PC-9 (cell line): ENCODE measurements at regions not wholly inside any gene's neighbourhood (a gene's known extent, or its start where the extent isn't known, plus 50 kb on each side); places are given as distances from the start of the nearest gene placed in this dataset.
"Not testable (repeated sequence)": the region's sequence is repeated elsewhere in the genome, so short reads cannot be mapped to it uniquely, and the experiment has no call there.

Experiments
- BruUV-seq: library from RNA; stranded (reverse); fragments of 400-500 nt; replicated peaks from 2 replicates; lab custom pipeline; 2021; lab: Mats Ljungman, UMichigan
- CTCF ChIA-PET: fragments of 300-600 bp; sonication (Branson Sonifier 250); formaldehyde crosslinking; loops from one replicate; lab custom pipeline; 2022; ENCODE audit warnings: antibody characterized with exemption; lab: Charles Lee
- POLR2A ChIA-PET: fragments of 300-600 bp; sonication (Branson Sonifier 250); formaldehyde crosslinking; loops from one replicate; lab custom pipeline; 2022; ENCODE audit warnings: antibody characterized with exemption; ENCODE audit not compliant: unreplicated experiment; lab: Charles Lee
- DNase-seq, 2 experiments: peaks; one replicate each; pipeline versions ENCODE4 v3.0.0 to v3.0.0-alpha.2; 2015 to 2022; ENCODE audit warnings: mixed read lengths in 1 of 2
- H2AFZ ChIP-seq: fragments of 200-600 bp; sonication (generic); 2 replicates; pipeline ENCODE4 v1.8.1; 2017; ENCODE audit warnings: antibody characterized with exemption
- H3F3A ChIP-seq: fragments of 200-600 bp; sonication (generic); 2 replicates; pipeline ENCODE4 v1.8.1; 2017; ENCODE audit warnings: antibody characterized with exemption, mild to moderate bottlenecking, low read depth; ENCODE audit not compliant: insufficient read depth
- H3K27ac ChIP-seq: fragments of 200-600 bp; sonication (generic); 2 replicates; pipeline ENCODE4 v1.6.1; 2016; ENCODE audit warnings: mixed run types
- H3K27me3 ChIP-seq: fragments of 200-600 bp; sonication (generic); 2 replicates; pipeline ENCODE4 v1.6.1; 2016; ENCODE audit warnings: low read depth, mixed run types; ENCODE audit not compliant: insufficient read depth
- H3K36me3 ChIP-seq: fragments of 200-600 bp; sonication (generic); 2 replicates; pipeline ENCODE4 v1.6.1; 2016; ENCODE audit warnings: low read depth, mixed run types
- H3K4me1 ChIP-seq: fragments of 200-600 bp; sonication (generic); replicated peaks from 2 replicates; pipeline ENCODE4 v1.6.1; 2016; ENCODE audit warnings: mixed run types; ENCODE audit not compliant: insufficient read depth
- H3K4me2 ChIP-seq: fragments of 200-600 bp; sonication (generic); 2 replicates; pipeline ENCODE4 v1.6.1; 2017; ENCODE audit warnings: mixed run types
- H3K4me3 ChIP-seq: fragments of 200-600 bp; sonication (generic); 2 replicates; pipeline ENCODE4 v1.6.1; 2016; ENCODE audit warnings: mixed run types
- H3K79me2 ChIP-seq: fragments of 200-600 bp; sonication (generic); 2 replicates; pipeline ENCODE4 v1.6.1; 2017; ENCODE audit warnings: low read depth, mixed run types
- H3K9me2 ChIP-seq: fragments of 200-600 bp; sonication (generic); 2 replicates; pipeline ENCODE4 v1.8.1; 2017; ENCODE audit warnings: mild to moderate bottlenecking; ENCODE audit not compliant: insufficient read depth
- H3K9me3 ChIP-seq: fragments of 200-600 bp; sonication (generic); 2 replicates; pipeline ENCODE4 v1.8.1; 2016; ENCODE audit warnings: low read depth; ENCODE audit not compliant: insufficient read depth
- H4K20me1 ChIP-seq: fragments of 200-600 bp; sonication (generic); 2 replicates; pipeline ENCODE4 v1.8.1; 2017; ENCODE audit not compliant: insufficient read depth
- CTCF ChIP-seq: fragments of 200-600 bp; sonication (generic); conservative IDR thresholded peaks from 2 replicates; pipeline ENCODE4 v1.6.1; 2017; ENCODE audit warnings: mixed run types, antibody characterized with exemption, mild to moderate bottlenecking, moderate library complexity
- EZH2 ChIP-seq: fragments of 200-600 bp; sonication (generic); IDR thresholded peaks from 2 replicates; pipeline ENCODE4 v1.8.0; 2017; ENCODE audit warnings: antibody characterized with exemption, low read depth
- intact Hi-C: fragments of 100-400 bp; cut with micrococcal nuclease; formaldehyde crosslinking; loops from one replicate; pipeline ENCODE4 v1.10.0; 2022; ENCODE audit not compliant: unreplicated experiment

- Histone ChIP-seq H3K9me2 (0 out of 2 replicates have a peak, but pooled peaks cover 3% of the 10 kb centered on the region), H3K27ac (no peak overlapping the region), H3K9me3 (no peaks in the 10 kb centered on the region), H3K36me3 (no peaks in the 10 kb centered on the region), H4K20me1 (no peaks in the 10 kb centered on the region), H3K4me1 (no peaks in the 10 kb centered on the region), H3K4me3 (no peak overlapping the region), H2AFZ (no peak overlapping the region), H3K4me2 (no peak overlapping the region), H3K27me3 (peaks cover 63% of the 10 kb centered on the region), H3K79me2 (no peaks in the 10 kb centered on the region), H3F3A (no peaks in the 10 kb centered on the region)
- POLR2A ChIA-PET: no interaction called here
- CTCF ChIA-PET: no interaction called here
- intact Hi-C loops: no loop called here
- DNase-seq: no peak
- TF ChIP-seq CTCF: no peak
- TF ChIP-seq EZH2: no peak
- BruUV-seq: no TSS peak
Measured at GRCh38 chr20:20785226-20785625, 72.8 kb upstream of the RALGAPA2 start.

DNA sequence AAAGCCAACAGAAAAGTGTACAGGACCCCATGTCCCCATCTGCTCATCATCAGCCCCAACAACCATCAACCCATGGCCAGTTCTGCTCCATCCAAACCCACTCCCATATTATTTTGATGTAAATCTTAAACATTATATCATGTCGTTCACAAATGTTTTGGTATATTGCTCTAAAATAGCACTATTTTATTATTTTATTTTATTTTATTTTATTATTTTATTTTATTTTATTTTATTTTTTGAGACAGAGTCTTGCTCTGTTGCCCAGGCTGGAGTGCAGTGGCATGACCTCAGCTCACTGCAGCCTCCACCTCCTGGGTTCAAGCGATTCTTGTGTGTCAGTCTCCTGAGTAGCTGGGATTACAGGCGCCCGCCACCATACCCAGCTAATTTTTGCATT is 72.0 kb upstream of the RALGAPA2 start:
- H4K20me1 ChIP-seq, CTCF ChIA-PET, DNase-seq, BruUV-seq, H3K79me2 ChIP-seq, H3K27ac ChIP-seq, H3K4me2 ChIP-seq, H3F3A ChIP-seq, H3K9me2 ChIP-seq, intact Hi-C loops, H2AFZ ChIP-seq, H3K4me3 ChIP-seq, H3K4me1 ChIP-seq, H3K36me3 ChIP-seq, H3K9me3 ChIP-seq: not testable (repeated sequence)
- POLR2A ChIA-PET: interaction anchor here (0.6 kb wide), 1 partner anchor 21 kb away, joined by 3 read pairs; no protein-coding TSS in a partner anchor
- H3K27me3 ChIP-seq: peaks cover 56% of the 10 kb centered on the region

GRCh38 chr20:20783450-20783849 is 71.0 kb upstream of the RALGAPA2 start:
- Histone ChIP-seq H3K79me2 (no peaks in the 10 kb centered on the region), H3K4me2 (no peak overlapping the region), H3K27ac (no peak overlapping the region), H3K4me1 (no peaks in the 10 kb centered on the region), H3K9me3 (no peaks in the 10 kb centered on the region), H4K20me1 (no peaks in the 10 kb centered on the region), H3K36me3 (no peaks in the 10 kb centered on the region), H3F3A (no peaks in the 10 kb centered on the region), H3K9me2 (0 out of 2 replicates have a peak, but pooled peaks cover 3% of the 10 kb centered on the region), H2AFZ (no peak overlapping the region), H3K27me3 (peaks cover 46% of the 10 kb centered on the region), H3K4me3 (no peak overlapping the region)
- CTCF ChIA-PET: no interaction called here
- POLR2A ChIA-PET: no interaction called here
- no peak for DNase-seq
- intact Hi-C loops: no loop called here
- TF ChIP-seq CTCF (no peak), EZH2 (no peak)
- BruUV-seq: no TSS peak

DNA sequence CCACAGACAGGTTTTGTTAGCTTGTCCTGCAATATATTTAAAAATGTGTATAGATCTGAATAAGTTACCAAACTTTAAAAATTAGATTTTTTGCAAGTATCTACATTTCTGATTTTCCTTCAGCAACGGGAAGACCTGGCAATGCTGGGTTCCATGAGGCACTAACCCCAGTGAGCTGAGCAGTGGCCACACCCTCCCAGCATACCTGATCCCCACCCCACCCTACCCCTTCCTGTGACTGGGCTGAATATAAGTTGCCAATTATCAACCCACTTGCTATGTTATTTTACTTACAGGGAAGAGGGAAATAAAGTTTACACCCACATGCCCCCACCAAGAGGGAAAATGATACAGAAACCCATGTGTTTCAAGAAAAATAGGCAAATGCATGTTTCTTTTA is 70.3 kb upstream of the RALGAPA2 start:
- H3K27ac ChIP-seq: no peak overlapping the region
- POLR2A ChIA-PET: no interaction called here
- H2AFZ ChIP-seq: no peak overlapping the region
- no peak for DNase-seq
- BruUV-seq: no TSS peak
- peaks cover 42% of the 10 kb centered on the region for H3K27me3 ChIP-seq
- no peaks in the 10 kb centered on the region for H4K20me1 ChIP-seq
- intact Hi-C loops: no loop called here
- CTCF ChIA-PET: no interaction called here
- no peaks in the 10 kb centered on the region for H3K9me3 ChIP-seq
- no peaks in the 10 kb centered on the region for H3F3A ChIP-seq
- no peaks in the 10 kb centered on the region for H3K4me1 ChIP-seq
- no peaks in the 10 kb centered on the region for H3K79me2 ChIP-seq
- no peak overlapping the region for H3K4me2 ChIP-seq
- H3K4me3 ChIP-seq: no peak overlapping the region
- no peaks in the 10 kb centered on the region for H3K36me3 ChIP-seq
- H3K9me2 ChIP-seq: 0 out of 2 replicates have a peak, but pooled peaks cover 3% of the 10 kb centered on the region
- TF ChIP-seq CTCF: no peak
- no peak for TF ChIP-seq EZH2
